Tibial artery (tissue), 4 donors: ENCODE measurements at regions not wholly inside any gene's neighbourhood (a gene's known extent, or its start where the extent isn't known, plus 50 kb on each side); places are given as distances from the start of the nearest gene placed in this dataset.

Source experiments
- DNase-seq, 2 donors: peaks; one replicate each; pipeline ENCODE4 v3.0.0-alpha.2; 2019
- H3K27ac ChIP-seq, 2 donors: fragments of 200-600 bp; sonication (generic) in 1 of 2; 1 replicate in 1 of 2; 2 replicates in 1 of 2; pipeline ENCODE4 v1.5.1; 2018 to 2019; ENCODE audit warnings: mild to moderate bottlenecking in 1 of 2
- H3K27me3 ChIP-seq, 2 donors: fragments of 200-600 bp; sonication (generic) in 1 of 2; one replicate each; pipeline versions ENCODE4 v1.5.1 to v1.6.0; 2016 to 2019
- H3K36me3 ChIP-seq, 3 donors: fragments of 200-600 bp; sonication (generic) in 2 of 3; one replicate each; pipeline ENCODE4 v1.5.1; 2016 to 2019; ENCODE audit warnings: mild to moderate bottlenecking in 2 of 3
- H3K4me1 ChIP-seq, 4 donors: fragments of 200-600 bp; sonication (generic) in 2 of 4; 1 replicate in 3 of 4; 2 replicates in 1 of 4; pipeline ENCODE4 v1.5.1; 2016 to 2019
- H3K4me3 ChIP-seq, 2 donors: fragments of 200-600 bp; sonication (generic) in 1 of 2; 1 replicate in 1 of 2; 2 replicates in 1 of 2; pipeline ENCODE4 v1.5.1; 2018 to 2019; ENCODE audit warnings: mild to moderate bottlenecking in 2 of 2
- H3K9me3 ChIP-seq, 3 donors: fragments of 200-600 bp; sonication (generic) in 1 of 3; one replicate each; pipeline ENCODE4 v1.5.1; 2016 to 2019
- intact Hi-C: fragments of 100-400 bp; cut with DNase I; formaldehyde crosslinking; loops from one replicate; pipeline ENCODE4 v1.15.0; 2023; ENCODE audit warnings: low total_unique reads
- TF ChIP-seq, protein P1 (sequence below), 2 experiments: fragments of 200-600 bp in 1 of 2; fragments of 450-650 bp in 1 of 2; IDR thresholded peaks; one replicate each; pipeline ENCODE4 v1.5.1; 2017 to 2019; ENCODE audit warnings: antibody characterized with exemption in 2 of 2, mild to moderate bottlenecking in 1 of 2, moderate library complexity in 1 of 2

DNA sequence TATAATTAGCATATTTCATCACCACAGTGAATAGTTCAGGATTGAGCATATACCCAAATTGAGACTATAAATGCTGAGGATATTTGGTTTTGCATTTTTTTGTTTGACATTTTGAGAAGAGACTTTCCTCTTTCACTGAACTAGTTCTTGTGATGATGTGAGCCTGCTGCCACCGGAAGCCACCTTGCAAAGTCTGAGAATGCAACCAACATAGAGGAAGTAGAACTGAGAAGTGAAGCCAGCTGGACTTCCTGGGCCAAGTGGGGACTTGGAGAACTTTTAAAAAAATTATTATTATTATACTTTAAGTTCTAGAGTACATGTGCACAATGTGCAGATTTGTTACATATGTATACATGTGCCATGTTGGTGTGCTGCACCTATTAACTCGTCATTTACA, 102.3 kb downstream of the RPE65 start:
- peak; percentile 64 to 69 for DNase-seq
- Histone ChIP-seq H3K4me3 (no peak overlapping the region), H3K9me3 (no peaks in the 10 kb centered on the region), H3K36me3 (no peaks in the 10 kb centered on the region), H3K27me3 (no peaks in the 10 kb centered on the region), H3K4me1 (peaks cover 0 to 5% (median 2%) of the 10 kb centered on the region in 4 donors), H3K27ac (no peak overlapping the region)
- intact Hi-C loops, result loop anchor here (10.0 kb wide), 2 partner anchors 483 to 583 kb away; no protein-coding TSS in a partner anchor
- TF ChIP-seq, protein P1, sequence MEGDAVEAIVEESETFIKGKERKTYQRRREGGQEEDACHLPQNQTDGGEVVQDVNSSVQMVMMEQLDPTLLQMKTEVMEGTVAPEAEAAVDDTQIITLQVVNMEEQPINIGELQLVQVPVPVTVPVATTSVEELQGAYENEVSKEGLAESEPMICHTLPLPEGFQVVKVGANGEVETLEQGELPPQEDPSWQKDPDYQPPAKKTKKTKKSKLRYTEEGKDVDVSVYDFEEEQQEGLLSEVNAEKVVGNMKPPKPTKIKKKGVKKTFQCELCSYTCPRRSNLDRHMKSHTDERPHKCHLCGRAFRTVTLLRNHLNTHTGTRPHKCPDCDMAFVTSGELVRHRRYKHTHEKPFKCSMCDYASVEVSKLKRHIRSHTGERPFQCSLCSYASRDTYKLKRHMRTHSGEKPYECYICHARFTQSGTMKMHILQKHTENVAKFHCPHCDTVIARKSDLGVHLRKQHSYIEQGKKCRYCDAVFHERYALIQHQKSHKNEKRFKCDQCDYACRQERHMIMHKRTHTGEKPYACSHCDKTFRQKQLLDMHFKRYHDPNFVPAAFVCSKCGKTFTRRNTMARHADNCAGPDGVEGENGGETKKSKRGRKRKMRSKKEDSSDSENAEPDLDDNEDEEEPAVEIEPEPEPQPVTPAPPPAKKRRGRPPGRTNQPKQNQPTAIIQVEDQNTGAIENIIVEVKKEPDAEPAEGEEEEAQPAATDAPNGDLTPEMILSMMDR (IDR thresholded peaks at IDR 0.05), result no peak

DNA sequence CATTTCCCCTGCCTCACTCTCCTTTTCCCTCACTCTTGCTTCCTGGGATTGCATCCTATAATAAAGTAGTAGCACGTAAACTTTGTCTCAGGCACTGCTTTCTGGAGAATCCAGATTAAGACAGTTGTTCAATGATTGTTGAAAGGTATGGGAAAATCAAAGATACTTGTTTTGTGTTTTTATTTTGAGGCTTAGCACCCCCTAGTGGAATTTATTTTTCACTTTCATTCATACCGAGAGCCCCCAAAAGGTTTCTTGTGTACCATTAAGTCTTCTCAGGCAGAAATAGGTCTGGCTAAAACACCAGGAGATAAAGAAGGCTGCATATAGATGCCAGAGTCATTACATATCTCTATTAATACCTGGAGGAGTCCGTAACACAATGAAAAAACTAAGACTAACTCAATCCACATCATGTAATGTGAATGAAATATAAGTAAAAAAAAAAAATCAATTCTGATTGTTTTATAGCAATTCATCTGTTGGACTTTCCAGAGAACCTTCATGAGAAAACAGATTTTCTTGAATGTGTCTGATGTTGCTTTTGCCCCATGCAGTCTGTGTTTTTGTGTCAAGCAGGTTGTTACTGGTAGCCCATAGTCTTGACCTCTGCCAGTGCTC, 103.5 kb downstream of the RPE65 start:
- H3K27ac ChIP-seq, result no peak overlapping the region
- no peak overlapping the region for H3K4me3 ChIP-seq
- intact Hi-C loops, result loop anchor here (10.0 kb wide), 2 partner anchors 481 to 581 kb away; no protein-coding TSS in a partner anchor
- DNase-seq, result no peak
- no peaks in the 10 kb centered on the region for H3K36me3 ChIP-seq
- TF ChIP-seq, protein P1 (IDR thresholded peaks at IDR 0.05), result peak; percentile 30 to 39
- peaks cover 0 to 5% (median 2%) of the 10 kb centered on the region in 4 donors for H3K4me1 ChIP-seq
- H3K27me3 ChIP-seq, result no peaks in the 10 kb centered on the region
- no peaks in the 10 kb centered on the region for H3K9me3 ChIP-seq

DNA sequence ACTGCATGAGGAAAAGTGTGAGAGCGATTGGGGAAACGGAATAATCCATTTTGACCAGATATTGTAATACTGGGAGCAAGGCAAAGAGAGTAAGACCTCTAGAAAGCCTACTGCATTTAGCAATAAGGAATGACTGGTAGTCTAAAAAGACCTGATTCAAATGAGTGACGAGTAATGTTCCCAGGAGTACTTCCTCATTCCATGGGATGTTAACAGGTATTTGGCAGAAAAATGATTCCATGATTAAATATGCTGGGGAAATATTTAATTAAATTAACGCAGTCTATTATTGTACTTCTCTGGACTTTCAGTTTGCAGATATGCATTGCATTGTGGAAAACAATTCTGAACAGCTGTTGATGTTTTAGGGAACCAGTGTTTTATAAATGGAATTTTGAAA, 105.5 kb downstream of the RPE65 start:
- H3K27ac ChIP-seq, result no peak overlapping the region
- no peaks in the 10 kb centered on the region for H3K9me3 ChIP-seq
- H3K4me1 ChIP-seq, result peaks cover 0 to 5% (median 2%) of the 10 kb centered on the region in 4 donors
- no peaks in the 10 kb centered on the region for H3K36me3 ChIP-seq
- no peaks in the 10 kb centered on the region for H3K27me3 ChIP-seq
- DNase-seq, result no peak
- H3K4me3 ChIP-seq, result no peak overlapping the region
- intact Hi-C loops, result loop anchor here (2.0 to 10.0 kb wide), 3 partner anchors 227 to 579 kb away; no protein-coding TSS in a partner anchor
- TF ChIP-seq, protein P1 (IDR thresholded peaks at IDR 0.05), result no peak

DNA sequence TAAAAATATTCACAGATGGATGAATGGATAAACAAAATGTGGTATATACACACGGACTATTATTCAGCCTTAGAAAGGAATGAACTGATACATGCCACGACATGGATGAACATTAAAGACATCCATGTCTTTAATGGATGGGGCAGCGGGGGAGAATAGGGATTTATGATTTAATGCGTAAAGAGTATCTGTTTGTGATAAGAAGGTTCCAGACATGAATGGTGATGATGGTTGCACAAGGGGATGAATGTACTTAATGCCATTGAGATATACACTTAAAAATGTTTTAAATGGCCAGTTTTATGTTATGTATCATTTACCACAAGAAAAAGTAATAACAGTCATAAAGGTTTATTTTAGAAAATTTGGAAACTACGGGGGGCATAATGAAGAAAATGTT, 108.6 kb upstream of the WLS start:
- Histone ChIP-seq H3K9me3 (no peaks in the 10 kb centered on the region), H3K4me1 (peaks cover 0 to 5% (median 2%) of the 10 kb centered on the region in 4 donors), H3K36me3 (no peaks in the 10 kb centered on the region), H3K27ac (no peak overlapping the region), H3K4me3 (no peak overlapping the region), H3K27me3 (no peaks in the 10 kb centered on the region)
- intact Hi-C loops, result loop anchor here (10.0 kb wide), 2 partner anchors 476 to 576 kb away; no protein-coding TSS in a partner anchor
- TF ChIP-seq, protein P1 (IDR thresholded peaks at IDR 0.05), result no peak
- DNase-seq, result no peak

DNA sequence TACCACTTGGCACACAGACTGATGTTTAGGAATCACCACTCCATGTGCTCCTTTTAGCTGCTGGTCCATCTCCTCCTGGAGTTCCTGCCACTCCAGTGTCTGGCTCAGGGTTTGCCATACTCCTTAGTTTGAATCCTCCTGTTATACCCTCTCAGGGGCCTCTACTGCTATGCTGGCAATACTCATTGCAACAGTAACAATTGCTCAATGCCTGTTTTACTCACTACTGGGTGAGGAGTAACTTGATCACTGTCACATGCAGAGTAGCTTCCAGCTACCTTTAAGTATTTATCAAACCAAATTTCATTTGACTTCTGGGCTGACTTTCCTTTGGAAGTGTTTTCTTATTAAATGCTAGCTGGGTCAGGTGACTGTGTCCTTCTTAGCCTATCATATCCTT, 107.2 kb upstream of the WLS start:
- Histone ChIP-seq H3K4me1 (peaks cover 0 to 5% (median 2%) of the 10 kb centered on the region in 4 donors), H3K4me3 (no peak overlapping the region), H3K9me3 (no peaks in the 10 kb centered on the region), H3K27me3 (no peaks in the 10 kb centered on the region), H3K36me3 (no peaks in the 10 kb centered on the region), H3K27ac (no peak overlapping the region)
- intact Hi-C loops, result no loop called here
- DNase-seq, result no peak
- TF ChIP-seq, protein P1 (IDR thresholded peaks at IDR 0.05), result no peak
